Neural cell (in vitro differentiated cells): ENCODE measurements at regions not wholly inside any gene's neighbourhood (a gene's known extent, or its start where the extent isn't known, plus 50 kb on each side); places are given as distances from the start of the nearest gene placed in this dataset.

Experiments
- H2AFZ ChIP-seq: fragments of 200-600, 300-800 bp; sonication (generic), shearing (Covaris generic); 2 replicates; pipeline ENCODE4 v1.6.0; 2014; ENCODE audit warnings: low read depth, mild to moderate bottlenecking, antibody characterized with exemption, low read length, moderate library complexity
- H3F3A ChIP-seq: fragments of 200-600 bp; shearing (Covaris generic); 2 replicates; pipeline ENCODE4 v1.6.1; 2016; ENCODE audit warnings: mild to moderate bottlenecking, moderate library complexity, mixed read lengths, antibody characterized with exemption, low read length; ENCODE audit not compliant: insufficient read depth, poor library complexity, severe bottlenecking
- H3K27ac ChIP-seq: fragments of 200-600, 300-800 bp; sonication (generic), shearing (Covaris generic); 2 replicates; pipeline ENCODE4 v1.5.1; 2014; ENCODE audit warnings: mild to moderate bottlenecking, low read length, moderate library complexity
- H3K27me3 ChIP-seq: fragments of 300-800, 200-600 bp; sonication (generic), shearing (Covaris generic); 2 replicates; pipeline ENCODE4 v1.6.0; 2014; ENCODE audit warnings: mild to moderate bottlenecking, low read depth, low read length, moderate library complexity; ENCODE audit not compliant: insufficient read depth
- H3K36me3 ChIP-seq: fragments of 300-800, 200-600 bp; sonication (generic), shearing (Covaris generic); 2 replicates; pipeline ENCODE4 v1.5.1; 2014; ENCODE audit warnings: mild to moderate bottlenecking, antibody characterized with exemption, low read length, moderate library complexity; ENCODE audit not compliant: insufficient read depth
- H3K4me2 ChIP-seq: fragments of 300-800, 200-600 bp; sonication (generic), shearing (Covaris generic); 2 replicates; pipeline ENCODE4 v1.6.0; 2014; ENCODE audit warnings: mild to moderate bottlenecking, low read length
- H3K4me3 ChIP-seq: fragments of 300-800, 200-600 bp; sonication (generic), shearing (Covaris generic); 2 replicates; pipeline ENCODE4 v1.5.1; 2014; ENCODE audit warnings: mild to moderate bottlenecking, low read length, moderate library complexity
- H3K79me2 ChIP-seq: fragments of 200-600 bp; shearing (Covaris generic); replicated peaks from 2 replicates; pipeline ENCODE4 v1.6.0; 2014; ENCODE audit warnings: mild to moderate bottlenecking, low read length, moderate library complexity; ENCODE audit not compliant: insufficient read depth
- H3K9ac ChIP-seq: fragments of 300-800, 200-600 bp; sonication (generic), shearing (Covaris generic); 2 replicates; pipeline ENCODE4 v1.6.1; 2016; ENCODE audit warnings: mild to moderate bottlenecking, low read length, mixed read lengths
- H3K9me2 ChIP-seq: fragments of 200-600 bp; shearing (Covaris generic); 2 replicates; pipeline ENCODE4 v1.6.1; 2016; ENCODE audit warnings: mild to moderate bottlenecking, low read length, mixed read lengths; ENCODE audit not compliant: insufficient read depth
- H3K9me3 ChIP-seq: fragments of 200-600, 300-800 bp; sonication (generic), shearing (Covaris generic); 2 replicates; pipeline ENCODE4 v1.6.1; 2016; ENCODE audit warnings: mild to moderate bottlenecking, mixed run types, low read length, moderate library complexity, mixed read lengths
- H4K20me1 ChIP-seq: fragments of 200-600 bp; shearing (Covaris generic); 2 replicates; pipeline ENCODE4 v1.6.1; 2016; ENCODE audit warnings: mild to moderate bottlenecking, mixed run types; ENCODE audit not compliant: insufficient read depth
- CTCF ChIP-seq: fragments of 450-650 bp; IDR thresholded peaks from 2 replicates; pipeline ENCODE4 v1.5.1; 2014; ENCODE audit warnings: antibody characterized with exemption, mild to moderate bottlenecking, moderate library complexity; ENCODE audit not compliant: poor library complexity, severe bottlenecking
- EP300 ChIP-seq: fragments of 450-650 bp; conservative IDR thresholded peaks from 2 replicates; pipeline ENCODE4 v1.6.1; 2014; ENCODE audit warnings: antibody characterized with exemption, mild to moderate bottlenecking, moderate library complexity; ENCODE audit not compliant: poor library complexity, severe bottlenecking
- EZH2 ChIP-seq: fragments of 200-600, 300-800 bp; shearing (Covaris generic), sonication (generic); IDR thresholded peaks from 2 replicates; pipeline ENCODE4 v1.6.1; 2014; ENCODE audit warnings: antibody characterized with exemption, low read length, borderline replicate concordance, mild to moderate bottlenecking; ENCODE audit not compliant: insufficient read depth, poor library complexity, severe bottlenecking
- MXI1 ChIP-seq: fragments of 450-650 bp; conservative IDR thresholded peaks from 2 replicates; pipeline ENCODE4 v1.6.1; 2014; ENCODE audit warnings: antibody characterized with exemption, mild to moderate bottlenecking; ENCODE audit not compliant: poor library complexity, severe bottlenecking
- POLR2AphosphoS5 ChIP-seq: IDR thresholded peaks from 2 replicates; pipeline ENCODE4 v1.6.1; 2012
- RAD21 ChIP-seq: fragments of 450-650 bp; conservative IDR thresholded peaks from 2 replicates; pipeline ENCODE4 v1.6.1; 2014; ENCODE audit warnings: antibody characterized with exemption, mild to moderate bottlenecking, moderate library complexity
- REST ChIP-seq: IDR thresholded peaks from 2 replicates; pipeline ENCODE4 v1.6.1; 2012; ENCODE audit warnings: borderline replicate concordance
- SMC3 ChIP-seq: fragments of 450-650 bp; conservative IDR thresholded peaks from 2 replicates; pipeline ENCODE4 v1.6.1; 2014; ENCODE audit warnings: antibody characterized with exemption, mild to moderate bottlenecking, moderate library complexity; ENCODE audit not compliant: poor library complexity
- TAF1 ChIP-seq: IDR thresholded peaks from 2 replicates; pipeline ENCODE4 v1.6.1; 2012; ENCODE audit warnings: low read depth

GRCh38 chr12:84069699-84070098 lies 842.9 kb downstream of the SLC6A15 start:
- TF ChIP-seq TAF1 (no peak), EP300 (no peak), REST (no peak), SMC3 (no peak), EZH2 (no peak), RAD21 (no peak), MXI1 (no peak), CTCF (no peak)
- no peak overlapping the region for H3K4me3 ChIP-seq

GRCh38 chr12:84069198-84069597 lies 843.4 kb downstream of the SLC6A15 start:
- Histone ChIP-seq H3K4me3 (no peak overlapping the region), H3K9me3 (no peaks in the 10 kb centered on the region), H3K4me2 (no peak overlapping the region), H3K9me2 (no peaks in the 10 kb centered on the region), H3K27me3 (no peaks in the 10 kb centered on the region), H3K79me2 (no peaks in the 10 kb centered on the region), H3K36me3 (no peaks in the 10 kb centered on the region), H3K27ac (no peak overlapping the region), H2AFZ (no peak overlapping the region), H4K20me1 (no peaks in the 10 kb centered on the region), H3F3A (no peaks in the 10 kb centered on the region), H3K9ac (no peak overlapping the region)
- TF ChIP-seq EP300 (no peak), TAF1 (no peak), CTCF (no peak), POLR2AphosphoS5 (no peak), RAD21 (no peak), MXI1 (no peak), EZH2 (no peak), SMC3 (no peak), REST (no peak)

More at GRCh38 chr12:84069699-84070098, 842.9 kb downstream of the SLC6A15 start:
- H3K9me2 ChIP-seq: no peaks in the 10 kb centered on the region
- no peaks in the 10 kb centered on the region for H3K79me2 ChIP-seq
- no peaks in the 10 kb centered on the region for H3K36me3 ChIP-seq
- no peaks in the 10 kb centered on the region for H3F3A ChIP-seq
- H3K9ac ChIP-seq: no peak overlapping the region
- no peaks in the 10 kb centered on the region for H3K27me3 ChIP-seq
- no peaks in the 10 kb centered on the region for H3K9me3 ChIP-seq
- H3K27ac ChIP-seq: no peak overlapping the region
- H4K20me1 ChIP-seq: no peaks in the 10 kb centered on the region
- no peak overlapping the region for H2AFZ ChIP-seq
- H3K4me2 ChIP-seq: no peak overlapping the region
